K562 (cell line): ENCODE measurements at regions not wholly inside any gene's neighbourhood (a gene's known extent, or its start where the extent isn't known, plus 50 kb on each side); places are given as distances from the start of the nearest gene placed in this dataset.

ENCODE experiments used
- AFF4 ChIP-seq: sonication (generic); formaldehyde crosslinking; IDR thresholded peaks from 2 replicates; pipeline ENCODE4 v1.8.0; 2023; ENCODE audit warnings: mild to moderate bottlenecking, missing genetic modification reagents
- CBFB ChIP-seq: sonication (generic); formaldehyde crosslinking; IDR thresholded peaks from 2 replicates; pipeline ENCODE4 v1.4.0; 2020; ENCODE audit warnings: mild to moderate bottlenecking, missing genetic modification reagents
- CBX5 ChIP-seq: IDR thresholded peaks from 2 replicates; pipeline ENCODE4 v1.6.1; 2014; ENCODE audit warnings: low read depth, borderline replicate concordance
- CEBPG ChIP-seq, 3 experiments: fragments of 200-800 bp in 1 of 3; sonication (Bioruptor generic) in 1 of 3; sonication (generic) in 1 of 3; formaldehyde crosslinking in 1 of 3; IDR thresholded peaks in 2 of 3; conservative IDR thresholded peaks in 1 of 3; 2 replicates each; pipeline versions ENCODE4 v1.6.1 to v1.8.0; 2016 to 2022; ENCODE audit warnings: missing compliant biosample characterization in 2 of 3, missing genetic modification characterization in 2 of 3, mild to moderate bottlenecking in 1 of 3, missing genetic modification reagents in 1 of 3
- CTCF ChIP-seq, 3 experiments: IDR thresholded peaks in 2 of 3; conservative IDR thresholded peaks in 1 of 3; 2 replicates each; pipeline ENCODE4 v1.5.1; 2011 to 2012; ENCODE audit warnings: low read length in 3 of 3, mild to moderate bottlenecking in 3 of 3, control low read depth in 2 of 3, improper control_type of control experiment in 1 of 3, inconsistent platforms in 1 of 3, low read depth in 1 of 3, mixed read lengths in 1 of 3, moderate library complexity in 1 of 3; ENCODE audit not compliant: insufficient read depth in 2 of 3
- FOXK1 ChIP-seq: sonication (generic); formaldehyde crosslinking; IDR thresholded peaks from 2 replicates; pipeline ENCODE4 v1.8.0; 2022; ENCODE audit warnings: missing genetic modification reagents, mild to moderate bottlenecking, borderline replicate concordance
- FOXM1 ChIP-seq, 2 experiments: fragments of 450-650 bp in 1 of 2; sonication (generic) in 1 of 2; formaldehyde crosslinking in 1 of 2; IDR thresholded peaks; 2 replicates each; pipeline versions ENCODE4 v1.6.1 to v1.9.0; 2017 to 2022; ENCODE audit warnings: low read depth in 2 of 2, mild to moderate bottlenecking in 2 of 2, missing genetic modification reagents in 1 of 2, moderate library complexity in 1 of 2
- NFYB ChIP-seq: IDR thresholded peaks from 2 replicates; pipeline ENCODE4 v1.6.1; 2011; ENCODE audit warnings: mild to moderate bottlenecking, moderate library complexity; ENCODE audit not compliant: insufficient read length; ENCODE audit errors: extremely low read depth
- POLR2A ChIP-seq: fragments of 450-650 bp; conservative IDR thresholded peaks from 2 replicates; pipeline ENCODE4 v1.6.1; 2016
- SIN3A ChIP-seq, 2 experiments: fragments of 150-350 bp in 1 of 2; IDR thresholded peaks; 2 replicates each; pipeline ENCODE4 v1.6.1; 2011 to 2016; ENCODE audit warnings: borderline replicate concordance in 2 of 2, low read depth in 2 of 2, low read length in 2 of 2, mild to moderate bottlenecking in 2 of 2, moderate library complexity in 2 of 2; ENCODE audit not compliant: control insufficient read depth in 1 of 2
- TBL1XR1 ChIP-seq, 2 experiments: IDR thresholded peaks; 2 replicates each; pipeline ENCODE4 v1.6.1; 2012; ENCODE audit warnings: improper control_type of control experiment in 2 of 2, low read length in 2 of 2, mild to moderate bottlenecking in 1 of 2

DNA sequence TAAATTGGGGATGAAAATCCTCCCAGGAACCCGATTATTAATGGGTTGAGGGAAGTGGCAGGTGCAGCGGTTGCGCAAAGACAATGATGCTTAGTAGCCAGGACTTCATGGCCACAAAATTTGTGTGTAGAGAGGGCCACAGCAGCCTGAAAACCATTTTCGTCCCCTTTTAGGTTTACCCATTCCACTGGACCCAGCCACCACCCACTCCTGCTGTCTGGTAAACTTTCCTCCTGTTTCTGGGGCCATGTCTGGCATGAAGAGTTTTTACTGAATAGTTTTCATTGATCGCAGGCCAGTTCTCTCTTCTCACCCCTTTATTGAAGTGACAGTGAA, 69.5 kb upstream of the SYT13 start:
- TF ChIP-seq CEBPG (CRISPR knock-in tag; IDR thresholded peaks at IDR 0.05) (no peak), CEBPG (tag; conservative IDR thresholded peaks at IDR 0.05 in 1 of 2, IDR thresholded peaks at IDR 0.05 in 1 of 2) (no peak), POLR2A (no peak), CTCF (IDR thresholded peaks at IDR 0.05 in 2 of 3, conservative IDR thresholded peaks at IDR 0.05 in 1 of 3; ENCODE audit: insufficient read depth in 2 of 3, low read depth in 1 of 3, low read length in 3 of 3) (no peak), CBX5 (no peak), FOXK1 (CRISPR knock-in tag) (no peak), SIN3A (IDR thresholded peaks at IDR 0.05; ENCODE audit: borderline replicate concordance in 2 of 2, control insufficient read depth in 1 of 2, low read depth in 2 of 2, low read length in 2 of 2) (no peak), AFF4 (CRISPR knock-in tag) (no peak), NFYB (no peak), CBFB (CRISPR knock-in tag) (no peak), FOXM1 (IDR thresholded peaks at IDR 0.05; ENCODE audit: low read depth) (no peak), FOXM1 (CRISPR knock-in tag; IDR thresholded peaks at IDR 0.05; ENCODE audit: low read depth) (no peak), TBL1XR1 (IDR thresholded peaks at IDR 0.05; ENCODE audit: low read length in 2 of 2) (no peak)
